ENCODE measurements at regions not wholly inside any gene's neighbourhood (a gene's known extent, or its start where the extent isn't known, plus 50 kb on each side); places are given as distances from the start of the nearest gene placed in this dataset.

DNA sequence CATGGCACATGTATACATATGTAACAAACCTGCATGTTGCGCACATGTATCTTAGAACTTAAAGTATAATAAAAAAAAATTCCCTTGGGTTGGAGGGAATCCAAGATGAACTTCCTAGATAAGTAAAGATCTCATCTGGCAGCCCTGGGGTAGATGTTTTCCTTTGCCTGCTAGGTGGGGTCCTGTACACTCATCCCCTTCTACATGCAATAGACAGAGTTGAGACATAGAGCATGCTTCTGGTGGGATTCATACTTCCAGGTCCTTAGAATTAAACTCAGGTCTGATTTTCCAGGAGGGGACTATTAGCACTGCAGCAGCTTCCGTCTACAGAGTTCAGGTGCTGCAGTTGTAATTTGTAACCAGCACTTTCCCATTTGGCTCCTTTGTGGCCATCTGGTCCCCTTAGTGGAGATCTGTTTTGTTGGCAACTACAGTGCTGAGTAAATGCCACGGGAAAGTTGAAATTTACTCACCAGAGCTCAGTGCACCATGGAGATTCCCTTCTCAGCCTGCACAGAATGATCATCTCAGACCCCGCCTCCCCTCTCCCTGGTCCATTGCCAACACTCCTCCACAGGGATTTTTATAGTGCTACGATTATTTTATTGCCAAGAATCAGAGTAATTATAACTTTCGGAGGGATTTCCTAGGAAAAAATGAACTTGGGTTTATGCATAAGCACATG, 220.1 kb upstream of the E2F8 start:
- TF ChIP-seq, protein P1, sequence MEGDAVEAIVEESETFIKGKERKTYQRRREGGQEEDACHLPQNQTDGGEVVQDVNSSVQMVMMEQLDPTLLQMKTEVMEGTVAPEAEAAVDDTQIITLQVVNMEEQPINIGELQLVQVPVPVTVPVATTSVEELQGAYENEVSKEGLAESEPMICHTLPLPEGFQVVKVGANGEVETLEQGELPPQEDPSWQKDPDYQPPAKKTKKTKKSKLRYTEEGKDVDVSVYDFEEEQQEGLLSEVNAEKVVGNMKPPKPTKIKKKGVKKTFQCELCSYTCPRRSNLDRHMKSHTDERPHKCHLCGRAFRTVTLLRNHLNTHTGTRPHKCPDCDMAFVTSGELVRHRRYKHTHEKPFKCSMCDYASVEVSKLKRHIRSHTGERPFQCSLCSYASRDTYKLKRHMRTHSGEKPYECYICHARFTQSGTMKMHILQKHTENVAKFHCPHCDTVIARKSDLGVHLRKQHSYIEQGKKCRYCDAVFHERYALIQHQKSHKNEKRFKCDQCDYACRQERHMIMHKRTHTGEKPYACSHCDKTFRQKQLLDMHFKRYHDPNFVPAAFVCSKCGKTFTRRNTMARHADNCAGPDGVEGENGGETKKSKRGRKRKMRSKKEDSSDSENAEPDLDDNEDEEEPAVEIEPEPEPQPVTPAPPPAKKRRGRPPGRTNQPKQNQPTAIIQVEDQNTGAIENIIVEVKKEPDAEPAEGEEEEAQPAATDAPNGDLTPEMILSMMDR (IDR thresholded peaks at IDR 0.05; ENCODE audit: low read length) = no peak
- no peak for TF ChIP-seq EZH2 (IDR thresholded peaks at IDR 0.05; ENCODE audit: borderline replicate concordance, low read length)

All from OCI-LY1 (cell line).